Jurkat, Clone E6-1 (cell line): ENCODE measurements at regions not wholly inside any gene's neighbourhood (a gene's known extent, or its start where the extent isn't known, plus 50 kb on each side); places are given as distances from the start of the nearest gene placed in this dataset.
"Not testable (repeated sequence)": the region's sequence is repeated elsewhere in the genome, so short reads cannot be mapped to it uniquely, and the experiment has no call there.

Experiments used
- DNase-seq: peaks from one replicate; pipeline ENCODE4 v3.0.0-alpha.2; 2011; ENCODE audit warnings: low read depth, low spot score
- H3K4me3 ChIP-seq: 2 replicates; pipeline ENCODE4 v1.5.1; 2011; ENCODE audit warnings: mild to moderate bottlenecking, low read length, control low read depth, moderate library complexity

GRCh38 chr5:156089955-156090940 is 236.7 kb upstream of the SGCD start:
- not testable (repeated sequence) for H3K4me3 ChIP-seq, DNase-seq

DNA sequence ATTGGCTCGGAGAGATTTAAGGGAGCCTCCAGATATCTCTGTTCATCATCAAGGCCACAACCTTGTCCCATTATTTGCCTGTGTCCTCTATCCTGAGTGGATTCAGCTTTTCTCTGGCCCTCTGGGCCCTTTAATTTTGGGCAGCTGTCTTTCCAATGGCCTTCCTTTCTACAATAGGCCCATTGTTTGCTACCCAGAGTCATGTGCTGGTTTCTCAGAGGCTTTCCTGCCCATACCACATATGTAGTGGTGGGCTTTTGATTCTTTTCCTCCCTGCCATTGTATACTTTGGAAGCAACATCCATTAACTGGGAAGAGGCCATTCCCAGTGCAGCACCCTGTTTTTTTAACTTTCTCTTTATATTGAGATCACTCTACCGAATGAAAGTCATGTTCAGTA is 233.9 kb upstream of the SGCD start:
- no peak overlapping the region for H3K4me3 ChIP-seq
- DNase-seq, result no peak

- no peak overlapping the region for H3K4me3 ChIP-seq
- DNase-seq, result no peak
Measured at GRCh38 chr5:156094001-156094400, 233.0 kb upstream of the SGCD start.

- no peak for DNase-seq
- no peak overlapping the region for H3K4me3 ChIP-seq
Measured at GRCh38 chr5:156095709-156096241, 231.2 kb upstream of the SGCD start.

DNA sequence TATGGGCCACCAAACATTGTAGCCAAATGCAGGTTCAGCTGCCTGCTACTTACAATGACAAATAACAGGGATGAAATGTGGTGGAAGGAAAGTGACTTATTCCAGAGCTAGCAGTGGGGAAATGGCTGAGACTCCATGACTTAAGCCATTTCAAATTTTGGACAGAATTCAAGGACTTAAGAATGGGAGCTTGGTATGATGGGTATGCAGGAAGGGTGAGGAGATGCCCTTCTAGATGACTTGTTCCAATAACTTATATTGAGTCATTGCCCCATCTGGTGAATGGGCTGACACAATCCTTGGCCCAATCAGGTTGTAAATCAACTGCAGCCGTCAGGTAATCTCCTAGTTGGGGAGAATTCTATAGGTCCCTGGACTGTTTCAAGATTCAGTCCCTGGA is 230.7 kb upstream of the SGCD start:
- H3K4me3 ChIP-seq, result no peak overlapping the region
- DNase-seq, result no peak

DNA sequence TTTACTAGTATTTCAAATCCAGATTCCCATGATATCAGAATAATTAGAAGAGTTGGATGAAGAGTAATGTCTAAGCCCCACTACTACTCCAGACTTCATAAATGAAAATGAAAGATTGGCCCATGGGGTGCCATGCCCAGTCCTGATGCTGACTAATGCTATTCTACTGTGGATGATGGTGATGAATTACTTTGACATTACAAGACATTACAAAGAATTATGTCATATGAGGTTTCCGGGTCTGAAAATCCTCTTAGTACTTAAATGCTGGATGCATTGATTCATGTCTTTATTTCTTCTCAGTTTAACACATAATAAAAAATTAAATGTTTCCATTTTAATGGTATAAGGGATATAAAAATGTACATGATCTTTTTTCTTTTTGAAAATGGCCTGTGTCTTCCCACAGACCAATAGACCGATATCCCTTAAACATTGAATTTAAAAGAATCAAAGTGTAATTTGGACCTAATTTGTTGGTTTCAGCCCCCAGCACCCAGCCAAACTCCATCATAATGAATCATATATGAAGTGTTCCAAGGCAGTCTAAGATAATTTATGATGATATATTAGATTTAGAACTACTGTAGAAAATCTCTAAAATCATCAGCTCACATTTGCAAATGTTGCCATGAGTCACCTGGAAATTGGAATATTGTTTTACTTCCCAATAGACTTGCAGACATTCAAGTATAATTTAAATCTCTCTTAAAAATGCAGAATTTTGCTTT is 223.6 kb upstream of the SGCD start:
- no peak overlapping the region for H3K4me3 ChIP-seq
- DNase-seq, result no peak

- no peak for DNase-seq
- no peak overlapping the region for H3K4me3 ChIP-seq
Measured at GRCh38 chr5:156109317-156110023, 217.5 kb upstream of the SGCD start.

- H3K4me3 ChIP-seq, result no peak overlapping the region
- DNase-seq, result no peak
Measured at GRCh38 chr5:156119692-156120091, 207.3 kb upstream of the SGCD start.

DNA sequence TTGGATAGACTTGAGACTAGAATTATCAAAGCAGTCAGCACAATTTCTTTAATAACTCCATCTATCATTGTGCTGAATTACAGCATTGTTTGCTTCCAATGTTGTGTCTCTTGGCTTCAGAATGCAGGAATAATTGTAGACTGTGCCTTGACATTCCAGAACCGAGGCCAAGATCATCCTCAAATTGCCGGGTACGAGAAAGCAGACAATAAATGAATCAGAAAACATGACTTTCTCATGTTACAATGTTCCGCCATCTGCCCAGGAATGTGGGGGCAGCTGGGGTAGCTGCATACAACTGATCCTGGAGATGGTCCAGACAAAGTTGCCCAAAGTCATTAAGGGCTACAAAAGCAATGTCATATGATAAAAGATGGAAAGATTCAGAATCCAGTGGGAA is 206.2 kb upstream of the SGCD start:
- no peak for DNase-seq
- no peak overlapping the region for H3K4me3 ChIP-seq

GRCh38 chr5:156121234-156121633 is 205.7 kb upstream of the SGCD start:
- no peak overlapping the region for H3K4me3 ChIP-seq
- DNase-seq, result no peak

DNA sequence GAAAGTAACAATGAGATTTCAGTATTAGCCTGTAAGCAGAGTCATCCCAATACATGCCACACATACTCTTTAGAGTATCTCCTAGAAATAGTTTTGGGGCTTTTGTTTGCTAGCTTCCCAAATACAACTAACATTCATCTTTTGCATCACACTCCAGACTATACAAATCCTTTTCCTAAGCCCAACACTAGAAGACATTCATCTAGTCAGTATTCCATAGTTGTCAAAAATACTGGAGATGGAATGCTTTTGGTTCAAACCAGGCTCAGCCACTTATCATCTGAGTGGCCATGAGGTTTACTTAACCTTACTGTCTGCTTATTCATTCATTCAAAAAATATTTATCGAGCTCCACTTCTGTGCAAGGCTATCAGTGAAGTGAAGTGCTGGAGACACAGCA is 205.1 kb upstream of the SGCD start:
- no peak for DNase-seq
- no peak overlapping the region for H3K4me3 ChIP-seq

- no peak overlapping the region for H3K4me3 ChIP-seq
- DNase-seq, result no peak
Measured at GRCh38 chr5:156124708-156125107, 202.3 kb upstream of the SGCD start.

DNA sequence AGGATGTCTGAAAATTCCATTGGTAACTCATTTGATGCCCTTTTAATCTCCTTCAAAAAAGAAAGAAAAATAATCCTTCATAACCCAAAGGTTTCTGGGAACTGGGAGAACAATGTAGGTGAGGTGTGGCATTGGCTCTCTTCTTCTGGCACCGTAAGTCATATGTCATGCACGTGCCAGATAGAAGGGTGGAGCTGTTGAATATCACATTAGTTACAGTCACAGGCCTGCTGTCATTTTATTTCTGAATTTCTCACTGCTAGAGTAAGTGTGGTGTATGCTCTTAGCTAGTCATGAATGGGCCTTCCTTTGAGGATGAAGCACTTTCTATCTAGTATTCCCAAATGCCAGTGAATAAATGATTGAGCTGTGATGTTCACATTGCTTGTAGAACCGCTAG is 201.8 kb upstream of the SGCD start:
- H3K4me3 ChIP-seq, result no peak overlapping the region
- no peak for DNase-seq

- no peak overlapping the region for H3K4me3 ChIP-seq
- no peak for DNase-seq
Measured at GRCh38 chr5:156126716-156127115, 200.2 kb upstream of the SGCD start.

GRCh38 chr5:156128026-156128425 is 198.9 kb upstream of the SGCD start:
- no peak overlapping the region for H3K4me3 ChIP-seq
- no peak for DNase-seq

GRCh38 chr5:156134216-156134615 is 192.7 kb upstream of the SGCD start:
- no peak overlapping the region for H3K4me3 ChIP-seq
- DNase-seq, result no peak

GRCh38 chr5:156135531-156135930 is 191.4 kb upstream of the SGCD start:
- no peak overlapping the region for H3K4me3 ChIP-seq
- no peak for DNase-seq

- no peak overlapping the region for H3K4me3 ChIP-seq
- DNase-seq, result no peak
Measured at GRCh38 chr5:156137071-156137869, 189.7 kb upstream of the SGCD start.

GRCh38 chr5:156142867-156143266 is 184.1 kb upstream of the SGCD start:
- DNase-seq, result no peak

More at GRCh38 chr5:156142867-156143266, 184.1 kb upstream of the SGCD start:
- no peak overlapping the region for H3K4me3 ChIP-seq
